KMS-11 (cell line): ENCODE measurements at regions not wholly inside any gene's neighbourhood (a gene's known extent, or its start where the extent isn't known, plus 50 kb on each side); places are given as distances from the start of the nearest gene placed in this dataset.

Source experiments
- H2AFZ ChIP-seq: fragments of 200-600 bp; sonication (generic); 2 replicates; pipeline ENCODE4 v1.6.1; 2016; ENCODE audit warnings: antibody characterized with exemption, mixed run types, low read depth
- H3K27ac ChIP-seq: fragments of 200-600 bp; sonication (generic); 2 replicates; pipeline ENCODE4 v1.6.1; 2016; ENCODE audit warnings: mild to moderate bottlenecking, mixed run types
- H3K27me3 ChIP-seq: fragments of 200-600 bp; sonication (generic); 2 replicates; pipeline ENCODE4 v1.6.1; 2017; ENCODE audit warnings: mild to moderate bottlenecking, low read depth, mixed run types, moderate library complexity; ENCODE audit not compliant: insufficient read depth
- H3K36me3 ChIP-seq: fragments of 200-600 bp; sonication (generic); 2 replicates; pipeline ENCODE4 v1.6.1; 2017; ENCODE audit warnings: mild to moderate bottlenecking, mixed run types; ENCODE audit not compliant: insufficient read depth
- H3K4me1 ChIP-seq: fragments of 200-600 bp; sonication (generic); 2 replicates; pipeline ENCODE4 v1.6.1; 2016; ENCODE audit warnings: mild to moderate bottlenecking, low read depth, mixed run types; ENCODE audit not compliant: poor library complexity, severe bottlenecking
- H3K4me2 ChIP-seq: fragments of 200-600 bp; sonication (generic); 2 replicates; pipeline ENCODE4 v1.7.0; 2016; ENCODE audit warnings: mild to moderate bottlenecking, mixed run types
- H3K4me3 ChIP-seq: fragments of 200-600 bp; sonication (generic); IDR thresholded peaks from 2 replicates; pipeline ENCODE4 v1.6.1; 2017; ENCODE audit warnings: low read depth, low read length, mixed read lengths; ENCODE audit not compliant: insufficient read depth
- H3K79me2 ChIP-seq: fragments of 200-600 bp; sonication (generic); 2 replicates; pipeline ENCODE4 v1.6.1; 2016; ENCODE audit warnings: low read depth, mixed run types; ENCODE audit not compliant: insufficient read depth
- H3K9ac ChIP-seq: fragments of 200-600 bp; sonication (generic); 2 replicates; pipeline ENCODE4 v1.6.1; 2016; ENCODE audit warnings: mild to moderate bottlenecking, mixed run types
- H4K20me1 ChIP-seq: fragments of 200-600 bp; sonication (generic); 2 replicates; pipeline ENCODE4 v1.6.1; 2016; ENCODE audit warnings: mild to moderate bottlenecking, mixed run types; ENCODE audit not compliant: insufficient read depth
- CTCF ChIP-seq: fragments of 200-600 bp; sonication (generic); conservative IDR thresholded peaks from 2 replicates; pipeline ENCODE4 v1.6.1; 2017; ENCODE audit warnings: low read depth, mild to moderate bottlenecking, antibody characterized with exemption, low read length, moderate library complexity, mixed read lengths

GRCh38 chr9:118928722-118929121 is 440.5 kb downstream of the BRINP1 start:
- no peak overlapping the region for H3K9ac ChIP-seq
- H3K4me3 ChIP-seq = no peak overlapping the region
- H4K20me1 ChIP-seq = no peaks in the 10 kb centered on the region
- no peak overlapping the region for H3K4me2 ChIP-seq
- H3K79me2 ChIP-seq = no peaks in the 10 kb centered on the region
- H3K4me1 ChIP-seq = no peaks in the 10 kb centered on the region
- no peaks in the 10 kb centered on the region for H3K36me3 ChIP-seq
- H3K27ac ChIP-seq = no peak overlapping the region
- no peaks in the 10 kb centered on the region for H3K27me3 ChIP-seq
- no peak for TF ChIP-seq CTCF
- no peak overlapping the region for H2AFZ ChIP-seq

- H3K4me1 ChIP-seq = no peaks in the 10 kb centered on the region
- no peak for TF ChIP-seq CTCF
Observed at GRCh38 chr9:118929287-118929686, 439.9 kb downstream of the BRINP1 start.

GRCh38 chr9:118931941-118932340 is 437.3 kb downstream of the BRINP1 start:
- Histone ChIP-seq H3K4me1 (no peaks in the 10 kb centered on the region), H3K4me2 (no peak overlapping the region), H3K36me3 (no peaks in the 10 kb centered on the region), H3K27me3 (no peaks in the 10 kb centered on the region), H4K20me1 (no peaks in the 10 kb centered on the region), H2AFZ (no peak overlapping the region), H3K27ac (no peak overlapping the region), H3K4me3 (no peak overlapping the region), H3K9ac (no peak overlapping the region), H3K79me2 (no peaks in the 10 kb centered on the region)
- no peak for TF ChIP-seq CTCF

More at GRCh38 chr9:118929287-118929686, 439.9 kb downstream of the BRINP1 start:
- H3K4me2 ChIP-seq = no peak overlapping the region
- H3K9ac ChIP-seq = no peak overlapping the region
- no peak overlapping the region for H2AFZ ChIP-seq
- H3K4me3 ChIP-seq = no peak overlapping the region
- no peaks in the 10 kb centered on the region for H3K36me3 ChIP-seq
- no peak overlapping the region for H3K27ac ChIP-seq
- H3K79me2 ChIP-seq = no peaks in the 10 kb centered on the region
- H4K20me1 ChIP-seq = no peaks in the 10 kb centered on the region
- H3K27me3 ChIP-seq = no peaks in the 10 kb centered on the region

GRCh38 chr9:118938581-118938980 is 430.7 kb downstream of the BRINP1 start:
- Histone ChIP-seq H4K20me1 (no peaks in the 10 kb centered on the region), H2AFZ (no peak overlapping the region), H3K27ac (no peak overlapping the region), H3K36me3 (no peaks in the 10 kb centered on the region), H3K79me2 (no peaks in the 10 kb centered on the region), H3K4me3 (no peak overlapping the region), H3K9ac (no peak overlapping the region), H3K4me1 (no peaks in the 10 kb centered on the region), H3K4me2 (no peak overlapping the region), H3K27me3 (no peaks in the 10 kb centered on the region)
- TF ChIP-seq CTCF = no peak
